Activated T-helper 1 cell treated with anti-CD3 and anti-CD28 coated beads, Interleukin-2, amount 50 U/mL, for 16 hours (primary cell): ENCODE measurements at regions not wholly inside any gene's neighbourhood (a gene's known extent, or its start where the extent isn't known, plus 50 kb on each side); places are given as distances from the start of the nearest gene placed in this dataset.

Experiments
- DNase-seq, 2 donors: peaks; one replicate each; pipeline ENCODE4 v3.0.0-alpha.2; 2020; ENCODE audit warnings: low read depth in 1 of 2, low spot score in 1 of 2

DNA sequence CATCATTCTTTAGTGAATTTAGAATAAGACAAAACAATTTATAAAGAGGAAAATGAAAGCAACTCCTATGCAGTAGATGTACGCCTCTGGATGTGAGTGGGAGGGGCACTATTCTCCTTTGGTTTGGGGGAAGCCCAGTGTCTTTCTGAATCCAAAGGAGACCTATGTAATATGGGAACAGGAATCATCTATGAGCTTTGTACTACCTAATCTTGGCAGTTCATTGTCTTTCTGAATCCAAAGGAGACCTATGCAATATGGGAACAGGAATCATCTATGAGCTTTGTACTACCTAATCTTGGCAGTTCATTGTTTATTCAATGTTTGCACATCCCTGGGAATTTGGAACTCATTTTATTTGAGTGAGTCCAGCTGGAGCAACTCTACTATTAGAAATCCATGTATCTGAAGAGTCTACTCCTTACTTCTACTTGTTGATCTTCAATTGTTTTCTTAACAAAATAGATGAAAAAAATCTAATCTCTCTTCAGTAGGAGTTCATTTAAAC lies 401.1 kb upstream of the LRATD1 start:
- no peak for DNase-seq

GRCh38 chr2:14232217-14232616 lies 400.3 kb upstream of the LRATD1 start:
- no peak for DNase-seq

DNA sequence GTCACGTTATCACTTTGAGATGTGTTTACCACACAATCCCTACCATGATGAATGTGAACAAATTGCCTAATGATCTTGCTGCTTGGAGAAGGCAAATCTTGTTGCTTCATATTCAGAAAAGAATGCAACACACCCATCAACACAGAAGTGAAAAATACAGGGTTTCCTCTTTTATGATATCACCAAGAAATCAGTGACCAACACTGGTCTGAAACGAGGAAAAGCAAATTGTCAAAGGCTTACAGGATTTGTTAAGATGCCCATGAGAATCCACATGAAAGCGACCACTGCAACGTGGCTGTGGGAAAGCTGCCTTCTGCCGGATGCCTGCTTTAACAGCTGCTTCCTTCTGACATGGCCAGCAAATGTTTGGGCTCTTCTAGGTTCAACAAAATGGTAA lies 397.6 kb upstream of the LRATD1 start:
- DNase-seq, result no peak

DNA sequence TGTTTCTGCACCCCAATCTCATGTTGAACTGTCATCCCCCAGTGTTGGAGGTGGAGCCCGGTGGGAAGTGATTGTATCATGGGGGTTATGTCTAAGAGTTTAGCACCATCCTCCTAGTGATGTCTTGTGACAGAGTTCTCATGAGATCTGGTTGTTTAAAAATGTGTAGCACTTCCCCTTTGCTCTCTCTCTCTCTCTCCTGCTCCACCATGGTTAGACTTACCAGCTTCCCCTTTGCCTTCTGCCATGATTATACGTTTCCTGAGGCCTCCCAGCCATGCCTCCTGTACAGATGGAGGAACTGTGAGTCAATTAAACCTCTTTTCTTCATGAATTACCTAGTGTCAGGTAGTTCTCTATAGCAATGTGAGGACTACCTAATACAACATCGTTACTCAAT lies 396.9 kb upstream of the LRATD1 start:
- DNase-seq, result no peak

DNA sequence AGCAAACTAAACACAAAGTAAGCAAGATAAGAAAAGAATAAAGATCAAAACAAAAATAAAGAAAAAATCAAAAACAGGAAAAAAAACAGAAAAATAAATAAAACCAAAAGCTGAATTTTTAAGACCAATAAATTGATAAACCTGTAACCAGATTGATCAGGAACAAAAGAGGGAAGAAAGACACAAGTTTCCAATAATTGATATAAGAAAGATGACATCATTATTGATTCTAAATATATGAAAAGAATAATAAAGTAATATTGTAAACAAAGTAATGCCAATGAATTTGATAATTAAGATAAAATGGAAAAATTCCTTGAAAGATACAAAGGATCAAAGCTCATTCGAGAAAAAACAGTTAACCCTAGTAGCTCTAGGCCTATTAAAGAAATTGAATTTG lies 394.6 kb upstream of the LRATD1 start:
- no peak for DNase-seq

GRCh38 chr2:14239605-14240004 lies 392.9 kb upstream of the LRATD1 start:
- DNase-seq, result no peak

DNA sequence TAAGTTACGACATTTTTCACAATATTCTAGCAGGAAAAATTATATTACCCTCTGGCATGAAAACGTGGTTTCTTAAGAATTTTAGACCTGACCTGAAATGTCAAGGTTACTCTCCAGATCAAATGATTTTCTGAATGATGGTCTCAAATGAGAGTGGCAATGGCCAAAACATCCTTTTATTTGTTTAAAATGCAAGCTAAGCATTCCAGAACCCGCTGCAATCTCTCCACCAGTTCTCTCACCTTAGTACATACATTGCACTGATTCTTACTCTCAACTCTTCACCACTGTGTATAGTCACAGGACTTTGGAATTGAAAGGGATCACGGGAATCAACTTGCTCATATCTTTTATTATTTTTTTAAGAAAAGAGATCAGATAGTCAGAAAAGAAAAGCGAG lies 391.6 kb upstream of the LRATD1 start:
- DNase-seq, result no peak

- DNase-seq, result no peak
Observed at GRCh38 chr2:14245901-14246300, 386.6 kb upstream of the LRATD1 start.

- no peak for DNase-seq
Observed at GRCh38 chr2:14255135-14255820, 377.2 kb upstream of the LRATD1 start.

DNA sequence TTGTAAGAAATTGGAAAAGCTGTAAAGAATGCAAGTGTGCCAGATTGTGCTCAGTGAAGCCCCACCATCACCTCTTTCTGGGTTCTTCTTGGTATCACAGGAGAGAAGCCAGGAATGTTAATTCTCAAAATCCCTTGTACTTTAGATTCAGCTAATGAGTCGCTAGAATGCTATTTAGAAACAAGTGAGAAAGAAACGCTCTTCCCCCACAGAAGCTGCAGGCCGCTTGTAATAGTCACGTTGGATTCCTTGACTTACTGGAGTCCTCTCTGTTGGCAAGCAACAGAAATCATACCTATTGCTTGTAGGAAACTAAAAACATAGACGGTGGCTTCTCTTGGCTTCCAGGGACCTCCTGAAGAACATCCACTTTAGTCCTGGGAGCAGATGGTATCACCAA lies 375.6 kb upstream of the LRATD1 start:
- no peak for DNase-seq

- DNase-seq, result no peak
Observed at GRCh38 chr2:14257801-14258507, 374.6 kb upstream of the LRATD1 start.

DNA sequence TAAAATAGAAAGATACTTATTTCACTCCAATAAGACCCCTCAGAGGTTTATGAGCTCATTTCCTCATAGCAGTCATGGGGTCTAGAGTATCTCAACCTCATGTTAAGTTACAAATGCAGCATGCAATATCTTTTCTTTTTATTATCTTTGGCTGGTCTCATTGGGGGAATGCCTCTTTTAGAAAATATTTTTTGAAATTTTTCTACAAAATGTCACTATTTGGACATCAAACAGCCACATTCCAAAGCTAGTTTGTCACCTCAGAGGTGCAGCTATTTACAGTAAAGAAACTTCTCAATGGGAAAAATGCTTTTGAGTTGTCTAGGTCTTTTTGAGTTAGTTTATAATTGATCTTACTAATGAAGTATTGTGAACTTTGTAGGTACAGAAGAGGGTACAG lies 370.7 kb upstream of the LRATD1 start:
- no peak for DNase-seq

- no peak for DNase-seq
Observed at GRCh38 chr2:14263053-14263452, 369.5 kb upstream of the LRATD1 start.

- DNase-seq, result no peak
Observed at GRCh38 chr2:14270036-14270582, 362.4 kb upstream of the LRATD1 start.

DNA sequence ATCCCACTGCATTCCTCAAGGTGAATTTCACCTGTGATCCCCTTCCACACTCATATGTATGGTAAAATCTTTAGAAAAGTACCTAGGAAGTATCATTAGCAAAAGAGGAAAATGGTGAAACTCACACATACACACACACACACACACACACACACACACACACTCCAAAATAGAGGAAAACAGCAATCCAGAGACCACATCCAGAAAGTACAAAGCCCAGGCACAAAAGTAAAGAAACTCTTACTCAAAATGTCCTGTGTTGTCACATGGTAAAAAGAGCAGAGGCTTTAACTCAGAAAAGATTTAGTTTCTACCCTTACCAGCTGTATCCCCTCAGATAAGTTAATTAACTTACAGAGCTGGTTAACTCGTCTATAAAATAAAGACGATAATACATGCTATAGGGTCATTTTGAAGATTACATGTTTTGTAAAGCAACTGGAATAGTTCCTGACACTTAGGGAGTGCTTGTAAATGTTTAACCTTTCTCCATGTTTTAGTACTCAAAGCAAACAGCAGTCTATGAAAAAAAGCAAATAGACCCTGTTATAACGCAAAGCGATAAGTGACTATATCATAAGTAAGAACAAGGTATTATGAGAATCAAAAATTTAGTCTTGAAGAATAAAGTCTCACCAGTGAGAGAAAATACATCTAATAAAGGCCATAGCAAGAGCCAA lies 360.0 kb upstream of the LRATD1 start:
- no peak for DNase-seq

DNA sequence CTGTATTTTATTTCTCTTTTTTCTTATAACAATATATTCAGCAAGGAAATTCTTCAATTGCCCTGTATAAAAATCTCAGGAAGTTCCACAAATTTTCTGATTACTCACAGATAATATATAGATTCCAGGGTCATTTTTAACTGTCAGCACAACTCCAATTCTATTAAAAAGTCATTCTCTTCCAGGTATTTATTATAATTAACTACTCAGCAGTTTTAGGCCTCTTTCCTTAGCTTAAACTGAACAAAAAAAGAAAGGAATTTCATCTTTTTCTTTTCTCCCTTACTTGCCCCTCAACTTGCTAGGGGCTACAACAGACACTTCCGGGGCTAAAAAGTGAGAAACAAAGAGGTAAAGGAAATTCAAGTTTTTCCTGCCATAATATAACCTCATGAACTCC lies 358.9 kb upstream of the LRATD1 start:
- DNase-seq, result no peak

DNA sequence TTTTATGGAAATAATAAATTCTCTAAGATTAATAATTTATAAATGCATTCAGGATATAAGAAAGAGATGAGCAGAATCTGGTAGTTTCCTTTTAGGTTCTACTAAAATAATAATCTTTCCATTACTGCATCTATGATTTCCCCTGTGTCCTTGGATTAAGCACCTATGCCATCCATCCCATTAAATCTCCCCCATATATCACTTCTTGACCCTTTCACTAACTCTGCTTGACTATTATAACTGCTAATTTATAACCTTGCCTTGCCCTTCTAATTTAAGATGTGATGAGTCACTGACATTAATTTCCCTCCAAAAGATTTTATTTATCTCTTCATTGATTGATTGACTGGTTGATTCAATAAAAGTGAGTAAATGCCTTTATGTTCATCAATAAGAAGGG lies 348.3 kb upstream of the LRATD1 start:
- DNase-seq, result no peak

DNA sequence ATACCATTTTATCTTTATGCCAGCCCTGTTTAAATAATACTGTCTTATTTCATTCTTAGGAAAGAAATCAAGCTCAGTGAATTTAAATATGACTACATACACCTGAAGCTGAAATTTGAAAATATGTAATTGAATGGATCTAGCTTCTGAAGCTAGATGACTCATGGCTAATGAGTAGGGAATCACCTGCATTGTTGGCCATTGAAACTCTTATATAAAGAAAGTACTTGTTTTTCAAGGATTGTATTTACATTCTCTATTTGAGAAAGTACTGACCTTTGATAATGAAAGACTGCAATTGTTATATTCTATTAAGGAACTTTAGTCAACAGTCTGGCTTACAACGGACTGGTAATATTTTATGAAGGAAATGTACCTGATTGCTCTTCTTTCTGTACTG lies 346.7 kb upstream of the LRATD1 start:
- DNase-seq, result no peak

GRCh38 chr2:14288016-14288415 lies 344.5 kb upstream of the LRATD1 start:
- no peak for DNase-seq

DNA sequence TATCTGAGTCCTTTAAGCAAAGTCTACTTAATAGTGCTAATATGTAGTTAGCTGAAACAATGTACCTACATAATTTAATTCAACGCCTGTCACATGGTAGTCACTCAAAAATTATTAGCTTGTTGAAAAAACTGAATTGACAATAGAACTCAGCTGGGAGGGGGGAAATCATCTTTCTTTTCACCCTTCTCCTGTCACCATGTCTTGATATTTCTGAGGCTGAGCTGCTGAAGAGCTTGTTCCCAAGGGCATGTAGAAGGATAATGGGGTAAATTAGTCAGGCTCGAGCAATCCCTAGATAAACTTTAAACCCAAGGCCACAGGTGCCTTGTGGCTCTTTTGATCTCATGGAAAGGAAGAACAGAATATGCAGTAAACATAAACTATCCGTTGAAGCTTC lies 339.6 kb upstream of the LRATD1 start:
- DNase-seq, result no peak

DNA sequence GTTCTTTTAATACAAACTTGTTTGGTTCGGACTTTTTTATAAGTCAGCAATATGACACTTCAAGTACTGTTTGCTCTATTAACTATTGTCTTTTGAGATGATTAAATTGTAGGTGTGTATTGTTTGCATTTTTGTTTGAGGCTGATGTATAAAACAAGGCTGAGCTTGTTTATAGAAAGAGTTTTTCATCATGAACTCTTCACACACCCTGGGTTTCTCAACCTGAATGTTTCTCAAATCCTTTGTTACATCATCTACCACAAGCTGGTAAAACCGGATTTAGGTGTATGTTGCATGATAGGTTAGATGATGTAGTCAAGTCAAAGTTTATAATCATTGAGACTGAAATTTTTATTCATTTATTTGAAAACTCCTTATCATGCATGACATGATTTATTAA lies 335.2 kb upstream of the LRATD1 start:
- no peak for DNase-seq

GRCh38 chr2:14297906-14298305 lies 334.6 kb upstream of the LRATD1 start:
- DNase-seq, result no peak
